Stomach smooth muscle (tissue), 2 donors: ENCODE measurements at regions not wholly inside any gene's neighbourhood (a gene's known extent, or its start where the extent isn't known, plus 50 kb on each side); places are given as distances from the start of the nearest gene placed in this dataset.

ENCODE experiments used
- H3K27ac ChIP-seq: one replicate; pipeline ENCODE4 v1.7.0; 2013; ENCODE audit warnings: mild to moderate bottlenecking, low read length, inconsistent platforms
- H3K27me3 ChIP-seq, 2 donors: one replicate each; pipeline ENCODE4 v1.7.0; 2013; ENCODE audit warnings: low read length in 2 of 2; ENCODE audit not compliant: insufficient read depth in 2 of 2, control insufficient read depth in 1 of 2
- H3K36me3 ChIP-seq, 2 donors: one replicate each; pipeline ENCODE4 v1.7.0; 2013; ENCODE audit warnings: low read length in 2 of 2; ENCODE audit not compliant: control insufficient read depth in 2 of 2, insufficient read depth in 2 of 2
- H3K4me1 ChIP-seq: one replicate; pipeline ENCODE4 v1.7.0; 2013; ENCODE audit warnings: low read length; ENCODE audit not compliant: control insufficient read depth, insufficient read depth
- H3K4me3 ChIP-seq, 2 donors: one replicate each; pipeline ENCODE4 v1.7.0; 2013; ENCODE audit warnings: low read length in 2 of 2
- H3K9ac ChIP-seq, 2 donors: one replicate each; pipeline ENCODE4 v1.7.0; 2013; ENCODE audit warnings: low read length in 2 of 2, mild to moderate bottlenecking in 1 of 2
- H3K9me3 ChIP-seq, 2 donors: one replicate each; pipeline ENCODE4 v1.7.0; 2013; ENCODE audit warnings: low read length in 2 of 2; ENCODE audit not compliant: control insufficient read depth in 2 of 2
- donor health status: healthy.
- donor health status: Pancreatic carcinoma.

- Histone ChIP-seq H3K27me3 (no peaks in the 10 kb centered on the region), H3K4me1 (no peaks in the 10 kb centered on the region), H3K36me3 (no peaks in the 10 kb centered on the region), H3K4me3 (no peak overlapping the region), H3K27ac (no peak overlapping the region), H3K9me3 (no peaks in the 10 kb centered on the region), H3K9ac (no peak overlapping the region)
Measured at GRCh38 chr13:65865206-65865605, 1364.9 kb downstream of the PCDH9 start.

DNA sequence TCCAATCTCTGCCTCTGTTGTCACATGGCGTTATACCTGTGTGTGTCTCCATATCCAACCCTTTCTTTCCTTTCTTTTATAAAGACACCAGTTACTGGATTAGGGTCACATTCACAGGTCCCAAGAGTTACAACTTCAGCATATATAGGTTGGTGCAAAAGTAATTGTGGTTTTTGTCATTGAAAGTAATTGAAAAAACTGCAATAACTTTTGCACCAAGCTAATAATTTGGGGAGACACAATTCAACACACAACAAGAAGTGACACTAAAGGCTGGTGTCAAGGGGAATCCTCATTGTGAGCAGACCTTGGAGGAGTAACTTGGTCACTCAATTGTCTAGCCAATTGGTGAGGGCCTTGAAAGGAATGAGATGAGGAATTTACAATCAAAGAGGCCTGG, 1366.1 kb downstream of the PCDH9 start:
- no peak overlapping the region for H3K9ac ChIP-seq

DNA sequence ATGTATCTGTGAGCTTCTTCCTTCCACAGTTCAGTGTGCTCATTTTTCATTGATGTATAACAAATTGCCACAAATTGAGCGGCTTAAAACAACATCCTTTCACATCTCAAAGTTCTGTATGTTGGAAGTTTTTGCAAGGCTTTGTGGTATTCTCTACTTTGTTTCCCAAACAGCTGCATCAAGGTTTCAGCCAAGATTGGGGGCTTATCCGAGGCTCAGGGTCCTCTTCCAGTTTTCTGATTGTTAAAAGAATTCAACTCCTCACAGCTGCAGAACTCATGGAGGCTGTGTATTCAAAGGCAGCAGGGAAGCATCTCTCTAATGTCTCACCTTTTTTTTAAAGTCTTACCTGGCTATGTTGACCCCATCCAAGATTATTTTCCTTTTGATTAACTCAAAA, 1369.8 kb downstream of the PCDH9 start:
- no peak overlapping the region for H3K9ac ChIP-seq
- H3K4me1 ChIP-seq = no peaks in the 10 kb centered on the region
- no peaks in the 10 kb centered on the region for H3K9me3 ChIP-seq
- no peak overlapping the region for H3K4me3 ChIP-seq
- H3K27ac ChIP-seq = no peak overlapping the region
- H3K27me3 ChIP-seq = no peaks in the 10 kb centered on the region
- H3K36me3 ChIP-seq = no peaks in the 10 kb centered on the region

More for the DNA sequence above, 1366.1 kb downstream of the PCDH9 start:
- Histone ChIP-seq H3K27me3 (no peaks in the 10 kb centered on the region), H3K4me3 (no peak overlapping the region), H3K27ac (no peak overlapping the region), H3K9me3 (no peaks in the 10 kb centered on the region), H3K36me3 (no peaks in the 10 kb centered on the region), H3K4me1 (no peaks in the 10 kb centered on the region)

GRCh38 chr13:65857942-65858565, 1372.1 kb downstream of the PCDH9 start:
- H3K9ac ChIP-seq = no peak overlapping the region
- no peak overlapping the region for H3K4me3 ChIP-seq
- no peaks in the 10 kb centered on the region for H3K4me1 ChIP-seq
- H3K36me3 ChIP-seq = no peaks in the 10 kb centered on the region
- H3K27me3 ChIP-seq = no peaks in the 10 kb centered on the region
- no peak overlapping the region for H3K27ac ChIP-seq
- H3K9me3 ChIP-seq = no peaks in the 10 kb centered on the region

- Histone ChIP-seq H3K4me1 (no peaks in the 10 kb centered on the region), H3K4me3 (no peak overlapping the region), H3K27me3 (no peaks in the 10 kb centered on the region), H3K9me3 (no peaks in the 10 kb centered on the region), H3K9ac (no peak overlapping the region), H3K36me3 (no peaks in the 10 kb centered on the region), H3K27ac (no peak overlapping the region)
Measured at GRCh38 chr13:65856431-65856830, 1373.7 kb downstream of the PCDH9 start.

DNA sequence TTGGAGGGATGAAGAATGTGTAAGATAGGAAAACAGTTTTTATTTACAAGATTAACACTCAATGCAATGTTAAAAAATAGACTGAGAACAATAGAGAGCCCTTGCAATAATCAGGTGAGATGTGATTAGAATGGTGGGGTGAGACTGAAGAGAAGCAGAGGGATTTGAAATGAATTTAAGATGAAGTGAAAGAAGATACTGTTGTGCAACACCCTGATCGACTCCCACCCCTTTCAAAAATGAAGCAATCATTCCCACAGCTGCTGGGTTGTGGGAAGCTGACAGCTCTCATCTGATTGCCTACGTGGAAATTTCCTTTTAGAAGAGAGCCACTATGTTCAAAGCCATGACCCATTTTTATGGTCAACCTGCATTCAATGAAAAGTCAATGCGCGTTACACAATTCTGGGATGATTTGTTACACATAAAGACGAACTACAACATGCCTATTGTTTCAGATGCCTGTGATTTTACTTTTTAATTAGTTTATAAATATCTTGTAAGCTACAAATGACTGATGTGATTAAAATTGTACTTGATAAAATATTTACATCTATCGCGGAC, 1374.8 kb downstream of the PCDH9 start:
- Histone ChIP-seq H3K36me3 (no peaks in the 10 kb centered on the region), H3K9me3 (no peaks in the 10 kb centered on the region), H3K4me1 (no peaks in the 10 kb centered on the region), H3K4me3 (no peak overlapping the region), H3K27me3 (no peaks in the 10 kb centered on the region), H3K9ac (no peak overlapping the region), H3K27ac (no peak overlapping the region)

DNA sequence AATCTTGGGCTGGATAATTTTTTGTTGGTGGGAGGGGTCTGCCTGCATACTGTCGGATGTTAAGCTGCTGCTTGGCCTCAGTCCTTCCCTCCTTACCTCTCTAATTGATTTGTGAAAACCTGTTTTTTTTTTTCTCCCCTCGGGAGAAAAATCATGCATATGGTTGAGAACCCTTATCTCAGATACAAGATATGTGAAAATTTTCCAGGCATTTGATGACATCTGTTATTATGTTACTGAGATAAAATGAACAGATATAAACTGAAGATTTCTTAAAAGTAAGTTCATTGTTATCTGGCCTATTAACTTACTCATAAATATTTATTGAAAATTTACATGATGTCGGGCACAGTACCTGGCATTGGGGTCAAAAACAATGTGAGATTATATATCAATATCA, 1375.7 kb downstream of the PCDH9 start:
- H3K9ac ChIP-seq = no peak overlapping the region
- H3K4me3 ChIP-seq = no peak overlapping the region
- H3K4me1 ChIP-seq = no peaks in the 10 kb centered on the region
- H3K27ac ChIP-seq = no peak overlapping the region
- H3K36me3 ChIP-seq = no peaks in the 10 kb centered on the region
- H3K27me3 ChIP-seq = no peaks in the 10 kb centered on the region
- no peaks in the 10 kb centered on the region for H3K9me3 ChIP-seq

- Histone ChIP-seq H3K9ac (no peak overlapping the region), H3K27me3 (no peaks in the 10 kb centered on the region), H3K4me3 (no peak overlapping the region), H3K4me1 (no peaks in the 10 kb centered on the region), H3K9me3 (no peaks in the 10 kb centered on the region), H3K36me3 (no peaks in the 10 kb centered on the region), H3K27ac (no peak overlapping the region)
Measured at GRCh38 chr13:65844266-65844841, 1385.8 kb downstream of the PCDH9 start.

- Histone ChIP-seq H3K27me3 (no peaks in the 10 kb centered on the region), H3K27ac (no peak overlapping the region), H3K9ac (no peak overlapping the region), H3K4me3 (no peak overlapping the region), H3K36me3 (no peaks in the 10 kb centered on the region), H3K9me3 (no peaks in the 10 kb centered on the region), H3K4me1 (no peaks in the 10 kb centered on the region)
Measured at GRCh38 chr13:65843314-65843731, 1386.8 kb downstream of the PCDH9 start.

GRCh38 chr13:65841156-65841555, 1389.0 kb downstream of the PCDH9 start:
- Histone ChIP-seq H3K27ac (no peak overlapping the region), H3K36me3 (no peaks in the 10 kb centered on the region), H3K27me3 (no peaks in the 10 kb centered on the region), H3K9me3 (no peaks in the 10 kb centered on the region), H3K4me1 (no peaks in the 10 kb centered on the region), H3K4me3 (no peak overlapping the region), H3K9ac (no peak overlapping the region)

- H3K4me1 ChIP-seq = no peaks in the 10 kb centered on the region
- H3K9ac ChIP-seq = no peak overlapping the region
- no peaks in the 10 kb centered on the region for H3K36me3 ChIP-seq
- H3K27ac ChIP-seq = no peak overlapping the region
- H3K9me3 ChIP-seq = no peaks in the 10 kb centered on the region
- no peak overlapping the region for H3K4me3 ChIP-seq
- no peaks in the 10 kb centered on the region for H3K27me3 ChIP-seq
Measured at GRCh38 chr13:65836066-65836465, 1394.1 kb downstream of the PCDH9 start.
